ENCODE measurements at regions not wholly inside any gene's neighbourhood (a gene's known extent, or its start where the extent isn't known, plus 50 kb on each side); places are given as distances from the start of the nearest gene placed in this dataset.

GRCh38 chrX:1734806-1735205 lies 119.9 kb downstream of the ASMT start (continued):
- TF ChIP-seq ARID4A (CRISPR knock-in tag; IDR thresholded peaks at IDR 0.05; ENCODE audit: borderline replicate concordance) (no peak), ZFAT (CRISPR knock-in tag; conservative IDR thresholded peaks at IDR 0.05) (no peak), ZNF234 (CRISPR knock-in tag; conservative IDR thresholded peaks at IDR 0.05) (no peak), HDAC1 (CRISPR knock-in tag; IDR thresholded peaks at IDR 0.05) (no peak), ZNF619 (CRISPR knock-in tag; IDR thresholded peaks at IDR 0.05) (no peak), THAP7 (CRISPR knock-in tag; IDR thresholded peaks at IDR 0.05) (no peak), ZNF768 (CRISPR knock-in tag; IDR thresholded peaks at IDR 0.05) (no peak)

- H3K36me3 ChIP-seq (replicated peaks in 1 of 2; ENCODE audit: control insufficient read depth in 1 of 2, insufficient read depth in 2 of 2, low read length in 2 of 2): no peaks in the 10 kb centered on the region
- WGBS (ENCODE audit: low lambda C conversion rate): 47% methylated on average over 9 of the region's 11 CpGs
- no peaks in the 10 kb centered on the region for H4K20me1 ChIP-seq (ENCODE audit: insufficient read depth, low read length)
- POLR2A ChIA-PET: no interaction called here
- no peaks in the 10 kb centered on the region for H3K79me2 ChIP-seq (ENCODE audit: insufficient read depth, low read length)
- H3K9ac ChIP-seq (ENCODE audit: insufficient read depth, low read depth, low read length): no peak overlapping the region
- BruUV-seq (replicated peaks): no TSS peak
- DNase-seq (ENCODE audit: low spot score): no peak
- no peaks in the 10 kb centered on the region for H3K9me3 ChIP-seq (ENCODE audit: low read length)
- H3K27ac ChIP-seq (ENCODE audit: extremely low read length, insufficient read depth, low read length): no peak overlapping the region
- no peak overlapping the region for H2AFZ ChIP-seq (ENCODE audit: low read length)
- in situ Hi-C loops (cut with HindIII; ENCODE audit: extremely low pct_ligation_motif_present, low pct_unique_long_range_greater_than_20kb) (no loop called here), intact Hi-C loops (cut with micrococcal nuclease; ENCODE audit: unreplicated experiment) (no loop called here)
- no peak overlapping the region for H3K4me3 ChIP-seq (replicated peaks in 1 of 3; ENCODE audit: insufficient read depth in 1 of 3, low read depth in 2 of 3, low read length in 3 of 3)
- CTCF ChIA-PET (ENCODE audit: low intra/inter-chr PET ratio, low total read pairs): no interaction called here
- H3K4me1 ChIP-seq (ENCODE audit: insufficient read depth, low read length): no peaks in the 10 kb centered on the region
- peaks cover 0 to 12% of the 10 kb centered on the region in 2 experiments; a peak in 3 of 5 replicates for H3K27me3 ChIP-seq (ENCODE audit: control insufficient read depth in 1 of 2, insufficient read depth in 2 of 2, low read length in 2 of 2)
- ATAC-seq: no peak
- FAIRE-seq: no peak
- H3K4me2 ChIP-seq (ENCODE audit: low read depth, low read length): no peak overlapping the region
- no peak for TF ChIP-seq FIP1L1 (IDR thresholded peaks at IDR 0.05; ENCODE audit: borderline replicate concordance, insufficient read depth, low read depth, low read length)
- TF ChIP-seq SP2 (CRISPR knock-in tag; IDR thresholded peaks at IDR 0.05): no peak
- no peak for TF ChIP-seq ZFP37 (CRISPR knock-in tag; IDR thresholded peaks at IDR 0.05; ENCODE audit: borderline replicate concordance)
- TF ChIP-seq HOXA9 (CRISPR knock-in tag; IDR thresholded peaks at IDR 0.05; ENCODE audit: borderline replicate concordance): no peak
- TF ChIP-seq ATF5 (CRISPR knock-in tag; IDR thresholded peaks at IDR 0.05; ENCODE audit: low read depth): no peak
- TF ChIP-seq ETV5 (CRISPR knock-in tag; IDR thresholded peaks at IDR 0.05; ENCODE audit: borderline replicate concordance): no peak
- TF ChIP-seq SKIL (CRISPR knock-in tag; IDR thresholded peaks at IDR 0.05; ENCODE audit: borderline replicate concordance): no peak
These were observed 127.0 kb downstream of the ASMT start for GRCh38 chrX:1741816-1742394.

Measured in HepG2 (cell line).